Tibial nerve (tissue), 3 donors: ENCODE measurements at regions not wholly inside any gene's neighbourhood (a gene's known extent, or its start where the extent isn't known, plus 50 kb on each side); places are given as distances from the start of the nearest gene placed in this dataset.

Source experiments
- POLR2A ChIP-seq, 2 donors: fragments of 450-650 bp; IDR thresholded peaks; one replicate each; pipeline ENCODE4 v1.6.1; 2017; ENCODE audit warnings: antibody characterized with exemption in 2 of 2, mild to moderate bottlenecking in 2 of 2, moderate library complexity in 2 of 2
- TF ChIP-seq, protein P1 (sequence below), 5 experiments: fragments of 200-600 bp in 3 of 5; fragments of 450-650 bp in 2 of 5; sonication (generic) in 3 of 5; IDR thresholded peaks; one replicate each; pipeline ENCODE4 v1.5.1; 2016 to 2019; ENCODE audit warnings: antibody characterized with exemption in 5 of 5, mild to moderate bottlenecking in 3 of 5, moderate library complexity in 2 of 5

DNA sequence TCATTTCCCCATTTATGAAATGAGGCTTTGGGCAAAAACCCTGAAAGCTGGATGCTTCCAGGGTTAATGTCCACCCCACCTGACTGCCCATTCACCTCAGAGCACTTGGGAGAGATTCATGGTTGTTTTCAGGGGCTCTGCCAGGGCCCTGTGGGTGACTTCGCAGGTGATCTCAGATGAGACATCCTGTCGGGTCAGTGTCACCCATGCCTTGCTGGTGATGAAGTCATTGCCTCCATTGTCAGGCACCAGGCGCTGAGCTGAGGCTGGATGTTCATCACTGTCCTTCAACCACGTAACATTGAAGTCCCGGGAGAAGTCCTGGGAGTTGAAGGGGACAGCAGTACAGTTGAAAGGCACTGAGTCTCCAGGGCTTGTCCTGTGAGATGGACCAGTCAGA, 115.6 kb upstream of the SIRPA start:
- no peak for TF ChIP-seq POLR2A (IDR thresholded peaks at IDR 0.05)
- TF ChIP-seq, protein P1, sequence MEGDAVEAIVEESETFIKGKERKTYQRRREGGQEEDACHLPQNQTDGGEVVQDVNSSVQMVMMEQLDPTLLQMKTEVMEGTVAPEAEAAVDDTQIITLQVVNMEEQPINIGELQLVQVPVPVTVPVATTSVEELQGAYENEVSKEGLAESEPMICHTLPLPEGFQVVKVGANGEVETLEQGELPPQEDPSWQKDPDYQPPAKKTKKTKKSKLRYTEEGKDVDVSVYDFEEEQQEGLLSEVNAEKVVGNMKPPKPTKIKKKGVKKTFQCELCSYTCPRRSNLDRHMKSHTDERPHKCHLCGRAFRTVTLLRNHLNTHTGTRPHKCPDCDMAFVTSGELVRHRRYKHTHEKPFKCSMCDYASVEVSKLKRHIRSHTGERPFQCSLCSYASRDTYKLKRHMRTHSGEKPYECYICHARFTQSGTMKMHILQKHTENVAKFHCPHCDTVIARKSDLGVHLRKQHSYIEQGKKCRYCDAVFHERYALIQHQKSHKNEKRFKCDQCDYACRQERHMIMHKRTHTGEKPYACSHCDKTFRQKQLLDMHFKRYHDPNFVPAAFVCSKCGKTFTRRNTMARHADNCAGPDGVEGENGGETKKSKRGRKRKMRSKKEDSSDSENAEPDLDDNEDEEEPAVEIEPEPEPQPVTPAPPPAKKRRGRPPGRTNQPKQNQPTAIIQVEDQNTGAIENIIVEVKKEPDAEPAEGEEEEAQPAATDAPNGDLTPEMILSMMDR (IDR thresholded peaks at IDR 0.05), result no peak
